Endothelial cell of umbilical vein (primary cell): ENCODE measurements at regions not wholly inside any gene's neighbourhood (a gene's known extent, or its start where the extent isn't known, plus 50 kb on each side); places are given as distances from the start of the nearest gene placed in this dataset.

Source experiments
- BruUV-seq: library from RNA; stranded (reverse); fragments of 400-500 nt; replicated peaks from 2 replicates; lab custom pipeline; 2021; lab: Mats Ljungman, UMichigan
- CTCF ChIA-PET: fragments of 300-600, 350-600 bp; sonication (Branson Sonifier 250); formaldehyde crosslinking; loops from one replicate; lab custom pipeline; 2021; ENCODE audit warnings: antibody characterized with exemption, inconsistent platforms; lab: Charles Lee
- POLR2A ChIA-PET: fragments of 300-600, 350-600 bp; sonication (Branson Sonifier 250); formaldehyde crosslinking; loops from one replicate; lab custom pipeline; 2021; ENCODE audit warnings: antibody characterized with exemption, inconsistent platforms; lab: Charles Lee
- DNase-seq: peaks from one replicate; pipeline ENCODE4 v3.0.0-alpha.2; 2011; ENCODE audit warnings: low read depth, low spot score
- FAIRE-seq: peaks from 2 replicates; lab custom pipeline; 2011; peaks lifted over from hg19 to GRCh38; lab: Jason Lieb, UNC
- H2AFZ ChIP-seq: 2 replicates; pipeline ENCODE4 v1.6.0; 2012; ENCODE audit warnings: low read depth, low read length, control low read depth, inconsistent platforms
- H3K27ac ChIP-seq: 2 replicates; pipeline ENCODE4 v1.5.1; 2011; ENCODE audit warnings: low read depth, mild to moderate bottlenecking, control low read depth, low read length, moderate library complexity; ENCODE audit not compliant: insufficient read depth
- H3K27me3 ChIP-seq, 2 experiments: 2 replicates each; pipeline versions ENCODE4 v1.6.0 to v1.6.1; 2011; ENCODE audit warnings: low read length in 2 of 2, mixed read lengths in 1 of 2; ENCODE audit not compliant: control insufficient read depth in 2 of 2, insufficient read depth in 2 of 2
- H3K36me3 ChIP-seq, 2 experiments: 2 replicates in 1 of 2; 3 replicates in 1 of 2; pipeline ENCODE4 v1.5.1; 2011; ENCODE audit warnings: low read length in 2 of 2, mild to moderate bottlenecking in 1 of 2, moderate library complexity in 1 of 2; ENCODE audit not compliant: control insufficient read depth in 2 of 2, insufficient read depth in 2 of 2; ENCODE audit errors: extremely low read depth in 1 of 2
- H3K4me1 ChIP-seq: 3 replicates; pipeline ENCODE4 v1.5.1; 2011; ENCODE audit warnings: mild to moderate bottlenecking, low read length; ENCODE audit not compliant: control insufficient read depth, insufficient read depth; ENCODE audit errors: extremely low read depth
- H3K4me2 ChIP-seq: 2 replicates; pipeline ENCODE4 v1.6.1; 2011; ENCODE audit warnings: low read length, control low read depth, mixed read lengths; ENCODE audit not compliant: insufficient read depth
- H3K4me3 ChIP-seq, 3 experiments: fragments of 200-600 bp in 1 of 3; sonication (generic), shearing (Covaris generic) in 1 of 3; replicated peaks in 1 of 3; 2 replicates each; pipeline ENCODE4 v1.5.1; 2011 to 2016; ENCODE audit warnings: control low read depth in 3 of 3, low read length in 3 of 3, mild to moderate bottlenecking in 2 of 3, inconsistent platforms in 1 of 3, low read depth in 1 of 3, moderate library complexity in 1 of 3; ENCODE audit not compliant: insufficient read depth in 1 of 3
- H3K79me2 ChIP-seq: 2 replicates; pipeline ENCODE4 v1.6.0; 2012; ENCODE audit warnings: low read length, inconsistent platforms; ENCODE audit not compliant: control insufficient read depth, insufficient read depth
- H3K9ac ChIP-seq: replicated peaks from 2 replicates; pipeline ENCODE3; 2011; ENCODE audit warnings: low read length, control low read depth; ENCODE audit not compliant: insufficient read depth; ENCODE audit errors: extremely low read depth
- H3K9me1 ChIP-seq: replicated peaks from 3 replicates; pipeline ENCODE4 v1.6.0; 2011; ENCODE audit warnings: mild to moderate bottlenecking, low read length; ENCODE audit not compliant: control insufficient read depth, insufficient read depth; ENCODE audit errors: extremely low read depth
- H3K9me3 ChIP-seq: replicated peaks from 2 replicates; pipeline ENCODE4 v1.5.1; 2012; ENCODE audit warnings: low read length, inconsistent platforms; ENCODE audit not compliant: control insufficient read depth, insufficient read depth
- H4K20me1 ChIP-seq: replicated peaks from 2 replicates; pipeline ENCODE3; 2011; ENCODE audit warnings: mild to moderate bottlenecking, low read length; ENCODE audit not compliant: control insufficient read depth, insufficient read depth; ENCODE audit errors: extremely low read depth
- CTCF ChIP-seq, 2 donors: IDR thresholded peaks; 1 replicate in 1 of 2; 2 replicates in 1 of 2; pipeline ENCODE4 v1.5.1; 2011; ENCODE audit warnings: low read length in 2 of 2, mild to moderate bottlenecking in 2 of 2, moderate library complexity in 2 of 2, control low read depth in 1 of 2, inconsistent platforms in 1 of 2, low read depth in 1 of 2; ENCODE audit not compliant: insufficient read depth in 1 of 2; ENCODE audit errors: extremely low read depth in 1 of 2
- EZH2 ChIP-seq: IDR thresholded peaks from 2 replicates; pipeline ENCODE4 v1.6.1; 2012; ENCODE audit warnings: borderline replicate concordance, low read depth, mild to moderate bottlenecking, moderate library complexity, low read length, inconsistent platforms; ENCODE audit not compliant: severe bottlenecking
- FOS ChIP-seq: IDR thresholded peaks from 2 replicates; pipeline ENCODE4 v1.6.1; 2011; ENCODE audit warnings: mild to moderate bottlenecking, low read length, moderate library complexity, borderline replicate concordance; ENCODE audit not compliant: insufficient read depth
- GATA2 ChIP-seq: IDR thresholded peaks from 2 replicates; pipeline ENCODE4 v1.7.0; 2011; ENCODE audit warnings: low read depth, mild to moderate bottlenecking, moderate library complexity, mixed read lengths, low read length; ENCODE audit not compliant: insufficient read length, insufficient read depth
- JUN ChIP-seq: IDR thresholded peaks from 2 replicates; pipeline ENCODE4 v1.6.1; 2011; ENCODE audit warnings: borderline replicate concordance, low read depth; ENCODE audit not compliant: insufficient read length, insufficient read depth
- POLR2AphosphoS5 ChIP-seq: IDR thresholded peaks from 2 replicates; pipeline ENCODE4 v1.6.1; 2012; ENCODE audit warnings: low read depth, mild to moderate bottlenecking, control low read depth, low read length, moderate library complexity; ENCODE audit not compliant: insufficient read depth
- dilution Hi-C: fragments of 300-500 bp; cut with MboI; formaldehyde crosslinking; loops from one replicate; pipeline ENCODE4 v1.15.0; 2019; ENCODE audit warnings: low sequenced_read_pairs; ENCODE audit not compliant: extremely low pct_ligation_motif_present
- intact Hi-C: fragments of 100-400 bp; cut with micrococcal nuclease; formaldehyde crosslinking; loops from one replicate; pipeline ENCODE4 v1.10.0; 2022

DNA sequence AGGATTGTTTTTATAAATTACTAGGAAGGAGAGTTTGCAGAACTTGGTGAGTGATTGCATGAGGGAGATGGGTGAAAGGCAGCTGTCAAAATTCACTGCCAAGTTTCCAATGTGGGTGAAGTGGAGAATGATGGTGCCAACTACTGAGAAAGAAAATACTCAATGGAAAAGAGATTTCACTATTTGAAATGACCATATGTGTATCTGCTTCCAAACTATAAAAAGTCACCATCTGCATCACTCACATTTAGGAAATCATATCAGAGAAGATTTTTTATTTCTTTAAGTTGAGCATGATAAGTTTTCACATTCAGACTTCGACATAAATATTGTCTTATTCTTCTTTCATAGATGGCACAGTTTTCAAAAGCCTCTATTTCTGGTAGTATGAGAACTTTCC lies 570.0 kb upstream of the DSEL start:
- Histone ChIP-seq H3K4me2 (no peak overlapping the region), H3K27ac (no peak overlapping the region), H2AFZ (no peak overlapping the region), H3K36me3 (no peaks in the 10 kb centered on the region), H3K9me1 (no peaks in the 10 kb centered on the region), H3K79me2 (no peaks in the 10 kb centered on the region), H3K4me1 (peaks cover 10% of the 10 kb centered on the region), H3K9ac (no peak overlapping the region), H4K20me1 (no peaks in the 10 kb centered on the region), H3K9me3 (no peaks in the 10 kb centered on the region), H3K4me3 (no peak overlapping the region), H3K27me3 (no peaks in the 10 kb centered on the region)
- TF ChIP-seq CTCF (IDR thresholded peaks at IDR 0.05; ENCODE audit: extremely low read depth in 1 of 2, insufficient read depth in 1 of 2, low read depth in 1 of 2, low read length in 2 of 2): no peak
- dilution Hi-C loops: no loop called here
- DNase-seq: no peak
- FAIRE-seq: peak; percentile 59
- no TSS peak for BruUV-seq
- ChIA-PET POLR2A (no interaction called here), CTCF (no interaction called here)
- intact Hi-C loops: no loop called here

GRCh38 chr18:68085251-68085650 lies 568.7 kb upstream of the DSEL start:
- BruUV-seq: no TSS peak
- CTCF ChIA-PET: interaction anchor here (0.9 kb wide), 1 partner anchor 13 kb away, joined by 3 read pairs; no protein-coding TSS in a partner anchor
- peaks cover 10% of the 10 kb centered on the region for H3K4me1 ChIP-seq
- H3K9ac ChIP-seq: no peak overlapping the region
- no peak overlapping the region for H3K4me3 ChIP-seq
- dilution Hi-C loops: no loop called here
- H3K79me2 ChIP-seq: no peaks in the 10 kb centered on the region
- H3K9me3 ChIP-seq: no peaks in the 10 kb centered on the region
- TF ChIP-seq FOS (no peak), EZH2 (no peak), JUN (no peak), GATA2 (no peak), POLR2AphosphoS5 (no peak)
- no peaks in the 10 kb centered on the region for H3K9me1 ChIP-seq
- FAIRE-seq (no peak), DNase-seq (no peak)
- POLR2A ChIA-PET: no interaction called here
- H3K4me2 ChIP-seq: no peak overlapping the region
- intact Hi-C loops: no loop called here
- no peaks in the 10 kb centered on the region for H3K36me3 ChIP-seq
- no peaks in the 10 kb centered on the region for H4K20me1 ChIP-seq
- no peak overlapping the region for H3K27ac ChIP-seq
- H3K27me3 ChIP-seq: no peaks in the 10 kb centered on the region
- no peak overlapping the region for H2AFZ ChIP-seq
